Left lung (tissue), 4 donors: ENCODE measurements at regions not wholly inside any gene's neighbourhood (a gene's known extent, or its start where the extent isn't known, plus 50 kb on each side); places are given as distances from the start of the nearest gene placed in this dataset.
A peak's percentile ranks its signal among the peaks of the same experiment; 100 is the strongest.

Experiments
- ATAC-seq: fragments of 200-7000 bp; cut with Tn5 transposase; one replicate; pipeline ENCODE4 v1.9.1; 2020; ENCODE audit warnings: moderate library complexity
- DNase-seq, 4 donors: peaks; one replicate each; pipeline ENCODE4 v3.0.0-alpha.2; 2013 to 2020
- H3K27ac ChIP-seq, 2 donors: fragments of 200-600 bp; sonication (generic) in 1 of 2; one replicate each; pipeline versions ENCODE4 v1.5.0 to v1.8.0; 2020 to 2021
- H3K27me3 ChIP-seq, 2 donors: fragments of 200-600 bp; sonication (generic) in 1 of 2; one replicate each; pipeline versions ENCODE4 v1.5.0 to v1.8.0; 2020 to 2021
- H3K36me3 ChIP-seq, 2 donors: fragments of 200-600 bp; sonication (generic) in 1 of 2; one replicate each; pipeline versions ENCODE4 v1.5.0 to v1.8.0; 2020 to 2021
- H3K4me1 ChIP-seq, 2 donors: fragments of 200-600 bp; one replicate each; pipeline ENCODE4 v1.8.0; 2021
- H3K4me3 ChIP-seq, 2 donors: fragments of 200-600 bp; sonication (generic) in 1 of 2; one replicate each; pipeline versions ENCODE4 v1.5.0 to v1.8.0; 2020 to 2021; ENCODE audit warnings: mild to moderate bottlenecking in 1 of 2
- H3K9me3 ChIP-seq, 2 donors: fragments of 200-600 bp; sonication (generic) in 1 of 2; one replicate each; pipeline versions ENCODE4 v1.5.0 to v1.8.0; 2020 to 2021
- CTCF ChIP-seq, 2 donors: fragments of 200-600 bp; sonication (generic) in 1 of 2; IDR thresholded peaks; one replicate each; pipeline versions ENCODE4 v1.5.0 to v1.8.0; 2021; ENCODE audit warnings: antibody characterized with exemption in 2 of 2
- intact Hi-C, 2 donors: fragments of 100-400 bp; cut with DNase I; formaldehyde crosslinking; loops; one replicate each; pipeline versions ENCODE4 v1.11.2 to v1.14.2; 2022
- donor health status: DM: no; HTN: yes; CAD: no.
- donor health status: DM: no; HTN: no; CAD: no.

GRCh38 chr6:10033223-10033829 is 381.5 kb downstream of the TFAP2A start:
- Histone ChIP-seq H3K4me3 (no peak overlapping the region), H3K4me1 (no peaks in the 10 kb centered on the region), H3K27ac (no peak overlapping the region), H3K9me3 (no peaks in the 10 kb centered on the region), H3K27me3 (peaks cover 0 to 9% of the 10 kb centered on the region in 2 donors), H3K36me3 (no peaks in the 10 kb centered on the region)
- DNase-seq (no peak), ATAC-seq (no peak)
- intact Hi-C loops, result no loop called here
- no peak for TF ChIP-seq CTCF (IDR thresholded peaks at IDR 0.05)

DNA sequence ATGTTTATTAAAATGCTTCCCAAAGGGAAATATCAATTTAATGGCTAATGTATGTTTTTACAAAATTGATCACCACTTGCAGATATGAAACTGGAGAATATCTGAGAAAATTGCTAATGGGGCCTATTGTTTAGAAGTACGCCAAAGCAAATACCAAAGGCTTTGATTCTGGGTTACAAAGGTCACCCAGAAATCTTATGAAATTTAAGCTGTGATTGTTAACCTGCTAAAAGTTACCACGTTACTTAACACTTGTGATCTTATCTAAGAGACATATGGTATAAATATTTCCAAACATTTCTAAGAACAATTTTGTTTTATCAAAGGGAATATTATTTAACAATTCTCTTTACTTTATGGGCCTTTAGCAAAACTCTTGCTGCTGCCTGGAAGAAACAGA is 383.3 kb downstream of the TFAP2A start:
- no peaks in the 10 kb centered on the region for H3K36me3 ChIP-seq
- H3K4me1 ChIP-seq, result no peaks in the 10 kb centered on the region
- ATAC-seq (no peak), DNase-seq (no peak)
- no peak overlapping the region for H3K4me3 ChIP-seq
- intact Hi-C loops, result no loop called here
- TF ChIP-seq CTCF (IDR thresholded peaks at IDR 0.05), result no peak
- peaks cover 0 to 9% of the 10 kb centered on the region in 2 donors for H3K27me3 ChIP-seq
- H3K9me3 ChIP-seq, result no peaks in the 10 kb centered on the region
- H3K27ac ChIP-seq, result no peak overlapping the region

GRCh38 chr6:10030942-10031537 is 383.8 kb downstream of the TFAP2A start:
- H3K27ac ChIP-seq, result no peak overlapping the region
- no peaks in the 10 kb centered on the region for H3K9me3 ChIP-seq
- no peak for ATAC-seq
- H3K27me3 ChIP-seq, result peaks cover 0 to 9% of the 10 kb centered on the region in 2 donors
- intact Hi-C loops, result no loop called here
- no peaks in the 10 kb centered on the region for H3K4me1 ChIP-seq
- no peaks in the 10 kb centered on the region for H3K36me3 ChIP-seq
- no peak for DNase-seq
- TF ChIP-seq CTCF (IDR thresholded peaks at IDR 0.05), result peak; percentile 31 to 33
- no peak overlapping the region for H3K4me3 ChIP-seq

GRCh38 chr6:10028222-10028621 is 386.7 kb downstream of the TFAP2A start:
- no peak overlapping the region for H3K27ac ChIP-seq
- no peak for ATAC-seq
- no peaks in the 10 kb centered on the region for H3K9me3 ChIP-seq
- H3K4me1 ChIP-seq, result no peaks in the 10 kb centered on the region
- H3K36me3 ChIP-seq, result no peaks in the 10 kb centered on the region
- DNase-seq, result no peak
- intact Hi-C loops, result no loop called here
- H3K4me3 ChIP-seq, result no peak overlapping the region
- peaks cover 0 to 4% of the 10 kb centered on the region in 2 donors for H3K27me3 ChIP-seq
- no peak for TF ChIP-seq CTCF (IDR thresholded peaks at IDR 0.05)

DNA sequence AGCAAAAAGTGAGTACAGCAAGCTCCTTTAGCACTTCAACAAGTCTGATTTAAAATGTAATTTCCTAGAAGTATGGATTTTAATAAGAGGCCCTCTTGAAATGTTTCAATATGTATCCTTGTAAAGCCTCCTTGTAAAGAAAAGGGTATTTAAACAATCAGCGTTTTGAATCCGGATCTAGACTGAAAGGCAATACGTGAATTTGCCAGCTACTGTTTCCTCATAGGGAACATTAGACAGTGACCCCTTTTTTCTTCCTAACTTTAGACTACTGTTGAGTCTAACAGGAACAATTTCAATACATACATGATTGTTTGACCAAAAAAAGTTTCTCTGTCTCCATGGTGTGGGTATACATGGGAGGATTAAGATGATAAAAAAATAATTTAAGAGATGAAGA is 395.0 kb downstream of the TFAP2A start:
- no peak for TF ChIP-seq CTCF (IDR thresholded peaks at IDR 0.05)
- no peak overlapping the region for H3K27ac ChIP-seq
- H3K9me3 ChIP-seq, result no peaks in the 10 kb centered on the region
- ATAC-seq (no peak), DNase-seq (no peak)
- no peaks in the 10 kb centered on the region for H3K27me3 ChIP-seq
- H3K36me3 ChIP-seq, result no peaks in the 10 kb centered on the region
- H3K4me3 ChIP-seq, result no peak overlapping the region
- no peaks in the 10 kb centered on the region for H3K4me1 ChIP-seq
- intact Hi-C loops, result no loop called here
